ENCODE measurements at regions not wholly inside any gene's neighbourhood (a gene's known extent, or its start where the extent isn't known, plus 50 kb on each side); places are given as distances from the start of the nearest gene placed in this dataset.

GRCh38 chrX:74147439-74147838 is 156.5 kb upstream of the ZCCHC13 start:
- no peaks in the 10 kb centered on the region for H3K4me1 Mint-ChIP-seq
- Histone ChIP-seq H3K4me1 (ENCODE audit: control insufficient read depth, insufficient read depth, low read length) (no peaks in the 10 kb centered on the region), H3K4me3 (ENCODE audit: low read length) (no peak overlapping the region), H3K36me3 (ENCODE audit: control insufficient read depth, insufficient read depth, low read length) (no peaks in the 10 kb centered on the region), H3K27ac (ENCODE audit: low read length) (no peak overlapping the region), H3K27me3 (ENCODE audit: control insufficient read depth, insufficient read depth, low read length) (no peaks in the 10 kb centered on the region), H3K9me3 (ENCODE audit: control insufficient read depth, insufficient read depth, low read length) (no peaks in the 10 kb centered on the region)
- intact Hi-C loops (cut with micrococcal nuclease): no loop called here
- ATAC-seq (no peak), DNase-seq (no peak)
- no peak overlapping the region for H3K4me3 Mint-ChIP-seq
- H3K9me3 Mint-ChIP-seq: no peaks in the 10 kb centered on the region
- peaks cover 0 to 36% of the 10 kb centered on the region in 2 donors for H3K27me3 Mint-ChIP-seq (ENCODE audit: low read depth in 2 of 2)
- H3K36me3 Mint-ChIP-seq: no peaks in the 10 kb centered on the region
- TF ChIP-seq CTCF (IDR thresholded peaks at IDR 0.05): no peak
- H3K27ac Mint-ChIP-seq: no peak overlapping the region

GRCh38 chrX:74138943-74139342 is 165.0 kb upstream of the ZCCHC13 start:
- Histone ChIP-seq H3K9me3 (ENCODE audit: control insufficient read depth, insufficient read depth, low read length) (no peaks in the 10 kb centered on the region), H3K27me3 (ENCODE audit: control insufficient read depth, insufficient read depth, low read length) (no peaks in the 10 kb centered on the region), H3K36me3 (ENCODE audit: control insufficient read depth, insufficient read depth, low read length) (no peaks in the 10 kb centered on the region), H3K4me3 (ENCODE audit: low read length) (no peak overlapping the region), H3K4me1 (ENCODE audit: control insufficient read depth, insufficient read depth, low read length) (no peaks in the 10 kb centered on the region), H3K27ac (ENCODE audit: low read length) (no peak overlapping the region)
- Mint-ChIP-seq H3K4me3 (no peak overlapping the region), H3K36me3 (no peaks in the 10 kb centered on the region), H3K9me3 (no peaks in the 10 kb centered on the region), H3K27ac (no peak overlapping the region), H3K4me1 (no peaks in the 10 kb centered on the region), H3K27me3 (ENCODE audit: low read depth in 2 of 2) (peaks cover 0 to 31% of the 10 kb centered on the region in 2 donors)
- DNase-seq: no peak
- TF ChIP-seq CTCF (IDR thresholded peaks at IDR 0.05): no peak
- intact Hi-C loops (cut with micrococcal nuclease): loop anchor here (10.0 kb wide), 2 partner anchors 124 to 1894 kb away; no protein-coding TSS in a partner anchor
- ATAC-seq: no peak

GRCh38 chrX:74133156-74133796 is 170.7 kb upstream of the ZCCHC13 start:
- Mint-ChIP-seq H3K36me3 (no peaks in the 10 kb centered on the region), H3K4me1 (no peaks in the 10 kb centered on the region), H3K9me3 (no peaks in the 10 kb centered on the region), H3K27ac (no peak overlapping the region), H3K27me3 (ENCODE audit: low read depth in 2 of 2) (peaks cover 0 to 17% of the 10 kb centered on the region in 2 donors), H3K4me3 (no peak overlapping the region)
- 57% methylated on average over 5 of the region's 5 CpGs for WGBS (ENCODE audit: insufficient coverage)
- DNase-seq (peak in 1 of 2 donors; percentile 67), ATAC-seq (peak; percentile 57 to 80 (median 62))
- intact Hi-C loops (cut with micrococcal nuclease): loop anchor here (5.0 to 10.0 kb wide), 3 partner anchors 118 to 1888 kb away; no protein-coding TSS in a partner anchor
- Histone ChIP-seq H3K27ac (ENCODE audit: low read length) (no peak overlapping the region), H3K4me1 (ENCODE audit: control insufficient read depth, insufficient read depth, low read length) (no peaks in the 10 kb centered on the region), H3K9me3 (ENCODE audit: control insufficient read depth, insufficient read depth, low read length) (no peaks in the 10 kb centered on the region), H3K36me3 (ENCODE audit: control insufficient read depth, insufficient read depth, low read length) (no peaks in the 10 kb centered on the region), H3K4me3 (ENCODE audit: low read length) (no peak overlapping the region), H3K27me3 (ENCODE audit: control insufficient read depth, insufficient read depth, low read length) (no peaks in the 10 kb centered on the region)
- peak; percentile 51 for TF ChIP-seq CTCF (IDR thresholded peaks at IDR 0.05)

- Mint-ChIP-seq H3K9me3 (no peaks in the 10 kb centered on the region), H3K4me1 (no peaks in the 10 kb centered on the region), H3K36me3 (no peaks in the 10 kb centered on the region), H3K27me3 (ENCODE audit: low read depth in 2 of 2) (peaks cover 0 to 10% of the 10 kb centered on the region in 2 donors), H3K4me3 (no peak overlapping the region), H3K27ac (no peak overlapping the region)
- Histone ChIP-seq H3K36me3 (ENCODE audit: control insufficient read depth, insufficient read depth, low read length) (no peaks in the 10 kb centered on the region), H3K27ac (ENCODE audit: low read length) (no peak overlapping the region), H3K9me3 (ENCODE audit: control insufficient read depth, insufficient read depth, low read length) (no peaks in the 10 kb centered on the region), H3K4me1 (ENCODE audit: control insufficient read depth, insufficient read depth, low read length) (no peaks in the 10 kb centered on the region), H3K27me3 (ENCODE audit: control insufficient read depth, insufficient read depth, low read length) (no peaks in the 10 kb centered on the region), H3K4me3 (ENCODE audit: low read length) (no peak overlapping the region)
- intact Hi-C loops (cut with micrococcal nuclease): loop anchor here (5.0 to 10.0 kb wide), 3 partner anchors 117 to 1887 kb away; no protein-coding TSS in a partner anchor
- DNase-seq (no peak), ATAC-seq (no peak)
- WGBS (ENCODE audit: insufficient coverage): 75% methylated on average over 4 of the region's 4 CpGs
- TF ChIP-seq CTCF (IDR thresholded peaks at IDR 0.05): no peak
These were observed 171.7 kb upstream of the ZCCHC13 start for GRCh38 chrX:74132280-74132679.
